OCI-LY7 (cell line): ENCODE measurements at regions not wholly inside any gene's neighbourhood (a gene's known extent, or its start where the extent isn't known, plus 50 kb on each side); places are given as distances from the start of the nearest gene placed in this dataset.

Experiments
- BruUV-seq: library from RNA; stranded (reverse); fragments of 400-500 nt; replicated peaks from 2 replicates; lab custom pipeline; 2021; lab: Mats Ljungman, UMichigan
- CTCF ChIA-PET: fragments of 300-600 bp; sonication (Branson Sonifier 250); formaldehyde crosslinking; loops from one replicate; lab custom pipeline; 2022; ENCODE audit warnings: antibody characterized with exemption; ENCODE audit not compliant: unreplicated experiment; lab: Charles Lee
- POLR2A ChIA-PET: fragments of 300-600 bp; sonication (Branson Sonifier 250); formaldehyde crosslinking; loops from one replicate; lab custom pipeline; 2022; ENCODE audit warnings: antibody characterized with exemption; lab: Charles Lee
- DNase-seq: peaks from one replicate; pipeline ENCODE4 v3.0.0-alpha.2; 2015; ENCODE audit warnings: low spot score
- H2AFZ ChIP-seq: fragments of 200-600 bp; sonication (generic), shearing (Covaris generic); 2 replicates; pipeline ENCODE4 v1.6.1; 2014; ENCODE audit warnings: mild to moderate bottlenecking, antibody characterized with exemption, low read length, moderate library complexity
- H3K27ac ChIP-seq: fragments of 200-600 bp; sonication (generic); 2 replicates; pipeline ENCODE4 v1.5.1; 2014; ENCODE audit warnings: mixed run types, low read depth, mild to moderate bottlenecking, moderate library complexity, low read length, inconsistent platforms; ENCODE audit not compliant: poor library complexity, severe bottlenecking
- H3K36me3 ChIP-seq: fragments of 200-600 bp; sonication (generic); 2 replicates; pipeline ENCODE4 v1.6.1; 2014; ENCODE audit warnings: mild to moderate bottlenecking, antibody characterized with exemption, low read length, moderate library complexity, mixed read lengths; ENCODE audit not compliant: insufficient read depth
- H3K4me1 ChIP-seq: fragments of 200-600 bp; sonication (generic); 2 replicates; pipeline ENCODE4 v1.5.1; 2014; ENCODE audit warnings: mild to moderate bottlenecking, low read length; ENCODE audit not compliant: insufficient read depth, poor library complexity, severe bottlenecking
- H3K4me2 ChIP-seq: fragments of 200-600 bp; sonication (generic); 2 replicates; pipeline ENCODE4 v1.6.1; 2014; ENCODE audit warnings: mild to moderate bottlenecking, low read length
- H3K4me3 ChIP-seq: fragments of 200-600 bp; sonication (generic); 2 replicates; pipeline ENCODE4 v1.5.1; 2014; ENCODE audit warnings: mild to moderate bottlenecking, low read depth, low read length; ENCODE audit not compliant: poor library complexity, severe bottlenecking
- H3K79me2 ChIP-seq: fragments of 200-600 bp; sonication (generic); 2 replicates; pipeline ENCODE4 v1.6.1; 2016; ENCODE audit warnings: low read depth, mild to moderate bottlenecking, low read length, moderate library complexity, mixed read lengths; ENCODE audit not compliant: insufficient read depth
- H3K9me2 ChIP-seq: fragments of 200-600 bp; sonication (generic); 2 replicates; pipeline ENCODE4 v1.6.1; 2016; ENCODE audit warnings: mild to moderate bottlenecking, low read length, mixed read lengths; ENCODE audit not compliant: insufficient read depth
- H3K9me3 ChIP-seq: fragments of 200-600 bp; sonication (generic); 2 replicates; pipeline ENCODE4 v1.6.1; 2014; ENCODE audit warnings: mild to moderate bottlenecking, mixed run types, low read length, mixed read lengths
- H4K20me1 ChIP-seq: fragments of 200-600 bp; sonication (generic); 2 replicates; pipeline ENCODE4 v1.6.1; 2014; ENCODE audit warnings: mild to moderate bottlenecking, antibody characterized with exemption, low read length, moderate library complexity, mixed read lengths; ENCODE audit not compliant: insufficient read depth
- CTCF ChIP-seq: fragments of 200-600 bp; sonication (generic); conservative IDR thresholded peaks from 2 replicates; pipeline ENCODE4 v1.5.1; 2014; ENCODE audit warnings: mild to moderate bottlenecking, antibody characterized with exemption, low read length, moderate library complexity, mixed read lengths
- EZH2phosphoT487 ChIP-seq: fragments of 200-600 bp; sonication (generic); IDR thresholded peaks from 2 replicates; pipeline ENCODE4 v1.6.1; 2018; ENCODE audit warnings: low read depth, borderline replicate concordance, mild to moderate bottlenecking, mixed run types, antibody characterized with exemption, low read length, moderate library complexity, mixed read lengths
- intact Hi-C: fragments of 100-400 bp; cut with micrococcal nuclease; formaldehyde crosslinking; loops from one replicate; pipeline ENCODE4 v1.10.0; 2022; ENCODE audit not compliant: unreplicated experiment

GRCh38 chr4:83981156-83981555 is 445.2 kb downstream of the GPAT3 start:
- Histone ChIP-seq H3K4me3 (no peak overlapping the region), H3K9me2 (no peaks in the 10 kb centered on the region), H3K27ac (no peak overlapping the region), H3K79me2 (no peaks in the 10 kb centered on the region), H3K9me3 (no peaks in the 10 kb centered on the region), H3K4me1 (no peaks in the 10 kb centered on the region), H3K4me2 (no peak overlapping the region), H2AFZ (no peak overlapping the region), H3K36me3 (no peaks in the 10 kb centered on the region), H4K20me1 (no peaks in the 10 kb centered on the region)
- POLR2A ChIA-PET: no interaction called here
- intact Hi-C loops: no loop called here
- no peak for DNase-seq
- no peak for TF ChIP-seq EZH2phosphoT487
- TF ChIP-seq CTCF: no peak
- BruUV-seq: no TSS peak
- CTCF ChIA-PET: no interaction called here

DNA sequence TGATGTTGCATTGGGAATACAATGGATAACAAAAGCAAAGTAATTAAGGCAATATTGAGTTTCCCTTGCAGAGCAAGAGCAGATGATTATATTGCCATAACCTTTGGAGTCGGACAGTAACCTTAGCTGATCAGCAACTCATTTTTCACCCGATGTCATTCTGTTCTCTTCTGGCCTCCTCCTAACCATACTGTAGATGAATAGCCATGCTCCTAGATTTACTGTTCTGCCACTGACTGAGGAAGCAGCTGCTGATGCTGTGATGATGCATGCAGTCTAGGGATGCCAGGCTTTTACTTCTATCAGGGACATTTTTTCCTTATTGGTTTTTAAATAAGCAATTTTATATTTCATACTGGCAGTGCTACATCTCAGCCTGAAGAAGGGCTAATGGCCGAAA is 443.9 kb downstream of the GPAT3 start:
- no peak overlapping the region for H2AFZ ChIP-seq
- DNase-seq: no peak
- H3K4me1 ChIP-seq: no peaks in the 10 kb centered on the region
- H4K20me1 ChIP-seq: no peaks in the 10 kb centered on the region
- intact Hi-C loops: no loop called here
- no peak overlapping the region for H3K4me2 ChIP-seq
- no TSS peak for BruUV-seq
- H3K27ac ChIP-seq: no peak overlapping the region
- H3K9me2 ChIP-seq: no peaks in the 10 kb centered on the region
- no peaks in the 10 kb centered on the region for H3K9me3 ChIP-seq
- ChIA-PET POLR2A (no interaction called here), CTCF (interaction anchor here (0.8 kb wide), 1 partner anchor 18 kb away, joined by 4 read pairs; no protein-coding TSS in a partner anchor)
- H3K36me3 ChIP-seq: no peaks in the 10 kb centered on the region
- no peak overlapping the region for H3K4me3 ChIP-seq
- TF ChIP-seq CTCF (no peak), EZH2phosphoT487 (no peak)
- H3K79me2 ChIP-seq: no peaks in the 10 kb centered on the region

- Histone ChIP-seq H4K20me1 (no peaks in the 10 kb centered on the region), H3K9me2 (no peaks in the 10 kb centered on the region), H3K9me3 (no peaks in the 10 kb centered on the region), H3K36me3 (no peaks in the 10 kb centered on the region), H2AFZ (no peak overlapping the region), H3K79me2 (no peaks in the 10 kb centered on the region), H3K4me3 (no peak overlapping the region), H3K4me1 (no peaks in the 10 kb centered on the region), H3K27ac (no peak overlapping the region), H3K4me2 (no peak overlapping the region)
- ChIA-PET POLR2A (no interaction called here), CTCF (no interaction called here)
- no peak for DNase-seq
- intact Hi-C loops: no loop called here
- no TSS peak for BruUV-seq
- TF ChIP-seq CTCF (no peak), EZH2phosphoT487 (no peak)
Measured at GRCh38 chr4:83974111-83974780, 438.3 kb downstream of the GPAT3 start.
